Body of pancreas (tissue), 4 donors: ENCODE measurements at regions not wholly inside any gene's neighbourhood (a gene's known extent, or its start where the extent isn't known, plus 50 kb on each side); places are given as distances from the start of the nearest gene placed in this dataset.

Experiments
- ATAC-seq: fragments of 150-250 bp; one replicate; pipeline ENCODE4 v1.9.1; 2016
- DNase-seq, 4 donors: peaks; one replicate each; pipeline ENCODE4 v3.0.0-alpha.2; 2019
- H3K27ac ChIP-seq, 4 donors: fragments of 200-600 bp; sonication (generic); 1 replicate in 3 of 4; 2 replicates in 1 of 4; pipeline versions ENCODE4 v1.5.1 to v1.6.1; 2016 to 2019; ENCODE audit warnings: mild to moderate bottlenecking in 1 of 4, mixed read lengths in 1 of 4, moderate library complexity in 1 of 4
- H3K27me3 ChIP-seq, 2 donors: fragments of 200-600 bp; sonication (generic); one replicate each; pipeline ENCODE4 v1.6.0; 2016; ENCODE audit warnings: mild to moderate bottlenecking in 1 of 2
- H3K36me3 ChIP-seq, 2 donors: fragments of 200-600 bp; sonication (generic); replicated peaks in 1 of 2; 2 replicates each; pipeline ENCODE4 v1.5.1; 2016; ENCODE audit warnings: low read depth in 2 of 2; ENCODE audit not compliant: insufficient read depth in 1 of 2
- H3K4me1 ChIP-seq: fragments of 200-600 bp; sonication (generic); one replicate; pipeline ENCODE4 v1.6.0; 2016
- H3K4me3 ChIP-seq, 2 donors: fragments of 200-600 bp; sonication (generic); 1 replicate in 1 of 2; 2 replicates in 1 of 2; pipeline ENCODE4 v1.5.1; 2016 to 2019
- H3K9me3 ChIP-seq, 3 donors: fragments of 200-600 bp; sonication (generic); 1 replicate in 2 of 3; 2 replicates in 1 of 3; pipeline ENCODE4 v1.5.1; 2016
- CTCF ChIP-seq, 7 experiments: fragments of 450-650 bp in 4 of 7; fragments of 200-600 bp in 3 of 7; sonication (generic) in 3 of 7; IDR thresholded peaks; one replicate each; pipeline ENCODE4 v1.5.1; 2016 to 2019; ENCODE audit warnings: antibody characterized with exemption in 7 of 7
- POLR2A ChIP-seq, 3 donors: fragments of 450-650 bp; IDR thresholded peaks; one replicate each; pipeline ENCODE4 v1.6.1; 2016; ENCODE audit warnings: antibody characterized with exemption in 3 of 3, mild to moderate bottlenecking in 2 of 3
- WGBS, 2 donors: methylation state at CpG; one replicate each; pipeline ENCODE4 v1.1.5; 2017; 5-methylcytosine and 5-hydroxymethylcytosine counted together
- intact Hi-C: fragments of 100-400 bp; cut with DNase I; formaldehyde crosslinking; loops from one replicate; pipeline ENCODE4 v1.15.1; 2023

- 67 to 81% methylated on average over 3 of the region's 3 CpGs for WGBS, 2 donors
- Histone ChIP-seq H3K27me3 (no peaks in the 10 kb centered on the region), H3K9me3 (peaks cover 0 to 4% (median 0%) of the 10 kb centered on the region in 3 donors), H3K4me3 (no peak overlapping the region), H3K36me3 (no peaks in the 10 kb centered on the region), H3K4me1 (no peaks in the 10 kb centered on the region), H3K27ac (no peak overlapping the region)
- ATAC-seq (no peak), DNase-seq (no peak)
- no peak for TF ChIP-seq CTCF (IDR thresholded peaks at IDR 0.05)
- TF ChIP-seq POLR2A (IDR thresholded peaks at IDR 0.05), result no peak
- intact Hi-C loops, result no loop called here
These were observed 113.9 kb downstream of the GLRX3 start for GRCh38 chr10:130250127-130250526.

GRCh38 chr10:130251766-130252165, 115.6 kb downstream of the GLRX3 start:
- ATAC-seq (no peak), DNase-seq (no peak)
- Histone ChIP-seq H3K27ac (no peak overlapping the region), H3K27me3 (no peaks in the 10 kb centered on the region), H3K4me1 (no peaks in the 10 kb centered on the region), H3K9me3 (peaks cover 0 to 4% (median 0%) of the 10 kb centered on the region in 3 donors), H3K4me3 (no peak overlapping the region), H3K36me3 (no peaks in the 10 kb centered on the region)
- TF ChIP-seq POLR2A (IDR thresholded peaks at IDR 0.05) (no peak), CTCF (IDR thresholded peaks at IDR 0.05) (no peak)
- intact Hi-C loops, result no loop called here
- 79 to 86% methylated on average over 4 of the region's 4 CpGs for WGBS, 2 donors

- Histone ChIP-seq H3K36me3 (no peaks in the 10 kb centered on the region), H3K9me3 (peaks cover 0 to 4% (median 0%) of the 10 kb centered on the region in 3 donors), H3K4me1 (no peaks in the 10 kb centered on the region), H3K4me3 (no peak overlapping the region), H3K27ac (no peak overlapping the region), H3K27me3 (no peaks in the 10 kb centered on the region)
- TF ChIP-seq POLR2A (IDR thresholded peaks at IDR 0.05), result no peak
- no peak for TF ChIP-seq CTCF (IDR thresholded peaks at IDR 0.05)
- WGBS, 2 donors, result 67 to 83% methylated on average over 10 to 13 of the region's 13 CpGs
- intact Hi-C loops, result no loop called here
- DNase-seq, result no peak
- ATAC-seq, result no peak
These were observed 118.1 kb downstream of the GLRX3 start for GRCh38 chr10:130254243-130254642.

GRCh38 chr10:130254662-130255061, 118.5 kb downstream of the GLRX3 start:
- Histone ChIP-seq H3K27ac (no peak overlapping the region), H3K9me3 (peaks cover 0 to 8% (median 0%) of the 10 kb centered on the region in 3 donors), H3K36me3 (no peaks in the 10 kb centered on the region), H3K4me3 (no peak overlapping the region), H3K4me1 (no peaks in the 10 kb centered on the region), H3K27me3 (no peaks in the 10 kb centered on the region)
- ATAC-seq (no peak), DNase-seq (no peak)
- TF ChIP-seq POLR2A (IDR thresholded peaks at IDR 0.05) (no peak), CTCF (IDR thresholded peaks at IDR 0.05) (no peak)
- intact Hi-C loops, result no loop called here
- 55 to 59% methylated on average over 5 of the region's 5 CpGs for WGBS, 2 donors

GRCh38 chr10:130255777-130256176, 119.6 kb downstream of the GLRX3 start:
- no peak overlapping the region for H3K27ac ChIP-seq
- WGBS, 2 donors, result 78 to 91% methylated on average over 5 of the region's 5 CpGs
- no peaks in the 10 kb centered on the region for H3K4me1 ChIP-seq
- no peak overlapping the region for H3K4me3 ChIP-seq
- ATAC-seq, result no peak
- no peak for DNase-seq
- H3K36me3 ChIP-seq, result no peaks in the 10 kb centered on the region
- intact Hi-C loops, result no loop called here
- peaks cover 0 to 4% (median 0%) of the 10 kb centered on the region in 3 donors for H3K9me3 ChIP-seq
- TF ChIP-seq CTCF (IDR thresholded peaks at IDR 0.05) (no peak), POLR2A (IDR thresholded peaks at IDR 0.05) (no peak)
- H3K27me3 ChIP-seq, result no peaks in the 10 kb centered on the region
